ENCODE measurements at regions not wholly inside any gene's neighbourhood (a gene's known extent, or its start where the extent isn't known, plus 50 kb on each side); places are given as distances from the start of the nearest gene placed in this dataset.
"Not testable (repeated sequence)": the region's sequence is repeated elsewhere in the genome, so short reads cannot be mapped to it uniquely, and the experiment has no call there.

DNA sequence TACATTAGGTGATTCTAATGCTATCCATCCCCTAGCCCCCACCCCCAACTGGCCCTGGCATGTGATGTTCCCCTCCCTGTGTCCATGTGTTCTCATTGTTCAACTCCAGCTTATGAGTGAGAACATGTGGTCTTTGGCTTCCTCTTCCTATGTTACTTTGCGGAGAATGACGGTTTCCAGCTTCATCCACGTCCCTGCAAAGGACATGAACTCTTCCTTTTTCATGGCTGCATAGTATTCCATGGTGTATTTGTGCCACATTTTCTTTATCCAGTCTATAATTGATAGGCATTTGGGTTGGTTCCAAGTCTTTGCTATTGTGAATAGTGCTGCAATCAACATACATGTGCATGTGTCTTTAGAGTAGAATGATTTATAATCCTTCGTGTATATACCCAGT, 200.7 kb downstream of the NAF1 start:
- TF ChIP-seq, protein P1, sequence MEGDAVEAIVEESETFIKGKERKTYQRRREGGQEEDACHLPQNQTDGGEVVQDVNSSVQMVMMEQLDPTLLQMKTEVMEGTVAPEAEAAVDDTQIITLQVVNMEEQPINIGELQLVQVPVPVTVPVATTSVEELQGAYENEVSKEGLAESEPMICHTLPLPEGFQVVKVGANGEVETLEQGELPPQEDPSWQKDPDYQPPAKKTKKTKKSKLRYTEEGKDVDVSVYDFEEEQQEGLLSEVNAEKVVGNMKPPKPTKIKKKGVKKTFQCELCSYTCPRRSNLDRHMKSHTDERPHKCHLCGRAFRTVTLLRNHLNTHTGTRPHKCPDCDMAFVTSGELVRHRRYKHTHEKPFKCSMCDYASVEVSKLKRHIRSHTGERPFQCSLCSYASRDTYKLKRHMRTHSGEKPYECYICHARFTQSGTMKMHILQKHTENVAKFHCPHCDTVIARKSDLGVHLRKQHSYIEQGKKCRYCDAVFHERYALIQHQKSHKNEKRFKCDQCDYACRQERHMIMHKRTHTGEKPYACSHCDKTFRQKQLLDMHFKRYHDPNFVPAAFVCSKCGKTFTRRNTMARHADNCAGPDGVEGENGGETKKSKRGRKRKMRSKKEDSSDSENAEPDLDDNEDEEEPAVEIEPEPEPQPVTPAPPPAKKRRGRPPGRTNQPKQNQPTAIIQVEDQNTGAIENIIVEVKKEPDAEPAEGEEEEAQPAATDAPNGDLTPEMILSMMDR (conservative IDR thresholded peaks at IDR 0.05 in 1 of 2, IDR thresholded peaks at IDR 0.05 in 1 of 2; ENCODE audit: low read depth in 1 of 2, low read length in 2 of 2), result not testable (repeated sequence)
- not testable (repeated sequence) for TF ChIP-seq EZH2 (IDR thresholded peaks at IDR 0.05; ENCODE audit: low read length, missing control alignments)
